ENCODE measurements at regions not wholly inside any gene's neighbourhood (a gene's known extent, or its start where the extent isn't known, plus 50 kb on each side); places are given as distances from the start of the nearest gene placed in this dataset.
"Not testable (repeated sequence)": the region's sequence is repeated elsewhere in the genome, so short reads cannot be mapped to it uniquely, and the experiment has no call there.

- Mint-ChIP-seq H3K9me3 (no peaks in the 10 kb centered on the region), H3K27ac (no peak overlapping the region), H3K4me1 (ENCODE audit: low read depth) (no peaks in the 10 kb centered on the region), H3K36me3 (ENCODE audit: low read depth) (no peaks in the 10 kb centered on the region), H3K4me3 (no peak overlapping the region), H3K27me3 (ENCODE audit: insufficient read depth) (no peaks in the 10 kb centered on the region)
- TF ChIP-seq CTCF (IDR thresholded peaks at IDR 0.05): no peak
- DNase-seq: no peak
These were observed 1899.4 kb downstream of the PCDH9 start for GRCh38 chr13:65330691-65331090.

- no peak for TF ChIP-seq CTCF (IDR thresholded peaks at IDR 0.05)
- Mint-ChIP-seq H3K36me3 (ENCODE audit: low read depth) (no peaks in the 10 kb centered on the region), H3K4me3 (no peak overlapping the region), H3K27ac (no peak overlapping the region), H3K4me1 (ENCODE audit: low read depth) (peaks cover 3% of the 10 kb centered on the region), H3K27me3 (ENCODE audit: insufficient read depth) (no peaks in the 10 kb centered on the region), H3K9me3 (no peaks in the 10 kb centered on the region)
- DNase-seq: no peak
These were observed 1899.8 kb downstream of the PCDH9 start for GRCh38 chr13:65330287-65330686.

GRCh38 chr13:65323192-65323591, 1906.9 kb downstream of the PCDH9 start:
- H3K27ac Mint-ChIP-seq; H3K36me3 Mint-ChIP-seq (ENCODE audit: low read depth); DNase-seq; H3K4me3 Mint-ChIP-seq; H3K27me3 Mint-ChIP-seq (ENCODE audit: insufficient read depth); H3K9me3 Mint-ChIP-seq: not testable (repeated sequence)
- H3K4me1 Mint-ChIP-seq (ENCODE audit: low read depth): peaks cover 10% of the 10 kb centered on the region

DNA sequence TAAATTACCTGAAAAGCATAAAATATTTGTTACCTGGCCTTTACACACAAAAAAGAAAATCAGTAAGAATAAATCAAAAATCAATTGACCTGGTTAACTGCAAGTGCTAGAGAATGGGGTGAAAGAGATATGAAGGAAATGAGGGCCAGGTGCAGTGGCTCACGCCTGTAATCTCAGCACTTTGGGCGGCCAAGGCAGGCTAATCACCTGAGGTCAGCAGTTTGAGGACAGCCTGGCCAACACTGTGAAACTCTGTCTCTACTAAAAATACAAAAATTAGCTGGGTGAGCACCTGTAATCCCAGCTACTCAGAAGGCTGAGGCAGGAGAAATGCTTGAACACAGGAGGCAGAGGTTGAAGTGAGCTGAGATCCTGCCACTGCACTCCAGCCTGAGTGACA, 1908.7 kb downstream of the PCDH9 start:
- not testable (repeated sequence) for H3K9me3 Mint-ChIP-seq; H3K27me3 Mint-ChIP-seq (ENCODE audit: insufficient read depth); H3K27ac Mint-ChIP-seq; H3K4me3 Mint-ChIP-seq; DNase-seq; H3K36me3 Mint-ChIP-seq (ENCODE audit: low read depth)
- H3K4me1 Mint-ChIP-seq (ENCODE audit: low read depth): peaks cover 10% of the 10 kb centered on the region

DNA sequence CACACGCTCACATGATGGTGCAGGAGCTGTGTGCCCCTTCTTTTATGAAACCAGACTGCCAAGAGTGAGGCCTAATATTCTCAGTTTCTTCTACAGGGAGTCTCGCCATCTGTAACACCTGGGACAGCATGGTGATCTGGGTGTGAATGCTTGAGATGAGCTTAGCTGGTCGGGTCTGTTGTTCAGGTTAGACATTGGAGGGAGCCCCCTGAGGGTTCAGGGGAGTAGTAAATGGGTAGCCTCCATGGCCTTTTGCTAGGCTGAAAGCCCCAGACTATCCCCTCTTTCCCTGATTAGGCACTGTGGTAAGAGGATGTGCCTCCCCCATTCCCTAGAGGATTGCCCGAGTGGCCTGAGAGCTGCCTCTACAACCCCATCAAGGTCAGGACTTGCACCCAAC, 1916.1 kb downstream of the PCDH9 start:
- Mint-ChIP-seq H3K36me3 (ENCODE audit: low read depth) (peaks cover 6% of the 10 kb centered on the region; the same call in 1 of the 2 replicates), H3K27me3 (ENCODE audit: insufficient read depth) (no peaks in the 10 kb centered on the region), H3K27ac (no peak overlapping the region), H3K9me3 (no peaks in the 10 kb centered on the region), H3K4me3 (no peak overlapping the region), H3K4me1 (ENCODE audit: low read depth) (no peaks in the 10 kb centered on the region)
- TF ChIP-seq CTCF (IDR thresholded peaks at IDR 0.05): no peak
- DNase-seq: no peak

DNA sequence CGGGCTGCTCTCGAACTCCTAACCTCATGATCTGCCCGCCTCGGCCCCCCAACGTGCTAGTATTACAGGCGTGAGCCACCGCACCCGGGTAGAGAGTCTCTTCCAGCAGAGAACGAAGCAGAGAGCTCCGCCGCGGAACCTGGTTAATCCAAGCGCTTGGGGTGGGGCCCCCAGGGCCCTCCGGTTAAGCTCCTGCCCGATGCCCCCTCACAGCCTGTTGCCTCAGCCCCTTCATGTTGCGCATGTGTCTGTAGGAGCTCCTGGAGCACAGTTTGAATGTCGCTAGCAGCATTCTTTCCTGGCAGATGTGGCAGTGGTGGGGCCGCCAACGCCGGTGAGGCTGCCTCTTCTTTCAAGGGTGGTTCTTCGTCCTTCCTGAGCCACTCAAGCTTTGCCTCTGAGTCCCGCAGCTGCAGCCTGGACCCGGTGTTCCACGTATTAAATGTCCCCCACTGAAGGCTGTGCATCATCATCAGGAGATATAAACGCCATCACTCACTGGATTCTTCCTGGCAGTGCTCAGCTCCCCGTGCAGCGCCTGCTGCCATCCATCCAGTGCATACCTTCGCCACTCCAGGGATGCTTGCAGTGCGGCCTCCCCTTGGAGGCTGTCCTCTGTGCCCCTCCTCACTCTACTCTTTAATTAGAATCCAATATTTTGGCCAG, 1919.3 kb downstream of the PCDH9 start:
- peaks cover 6% of the 10 kb centered on the region; the same call in 1 of the 2 replicates for H3K36me3 Mint-ChIP-seq (ENCODE audit: low read depth)

More for the DNA sequence above, 1919.3 kb downstream of the PCDH9 start:
- TF ChIP-seq CTCF (IDR thresholded peaks at IDR 0.05): no peak
- Mint-ChIP-seq H3K27ac (no peak overlapping the region), H3K27me3 (ENCODE audit: insufficient read depth) (no peaks in the 10 kb centered on the region), H3K4me1 (ENCODE audit: low read depth) (no peaks in the 10 kb centered on the region), H3K9me3 (no peaks in the 10 kb centered on the region), H3K4me3 (no peak overlapping the region)
- no peak for DNase-seq
